ENCODE measurements at regions not wholly inside any gene's neighbourhood (a gene's known extent, or its start where the extent isn't known, plus 50 kb on each side); places are given as distances from the start of the nearest gene placed in this dataset.

- Histone ChIP-seq H3K4me1 (no peaks in the 10 kb centered on the region), H3K27me3 (no peaks in the 10 kb centered on the region), H3K9me3 (no peaks in the 10 kb centered on the region), H3K4me3 (no peak overlapping the region), H3K27ac (no peak overlapping the region), H3K36me3 (no peaks in the 10 kb centered on the region)
- 77 to 83% methylated on average over 4 of the region's 4 CpGs for WGBS, 2 donors
- intact Hi-C loops (cut with DNase I): no loop called here
- no peak for DNase-seq
- TF ChIP-seq CTCF (IDR thresholded peaks at IDR 0.05) (no peak), EP300 (IDR thresholded peaks at IDR 0.05) (no peak), POLR2A (IDR thresholded peaks at IDR 0.05) (no peak), POLR2AphosphoS5 (IDR thresholded peaks at IDR 0.05) (no peak)
Measured at GRCh38 chr6:156449128-156449527, 328.1 kb upstream of the ARID1B start.

- TF ChIP-seq EP300 (IDR thresholded peaks at IDR 0.05) (no peak), CTCF (IDR thresholded peaks at IDR 0.05) (no peak), POLR2A (IDR thresholded peaks at IDR 0.05) (no peak), POLR2AphosphoS5 (IDR thresholded peaks at IDR 0.05) (no peak)
- no peak for DNase-seq
- Histone ChIP-seq H3K4me3 (no peak overlapping the region), H3K27me3 (no peaks in the 10 kb centered on the region), H3K36me3 (no peaks in the 10 kb centered on the region), H3K9me3 (no peaks in the 10 kb centered on the region), H3K27ac (no peak overlapping the region), H3K4me1 (no peaks in the 10 kb centered on the region)
- intact Hi-C loops (cut with DNase I): no loop called here
- 85 to 96% methylated on average over 1 of the region's 1 CpG for WGBS, 2 donors
Measured at GRCh38 chr6:156448579-156448978, 328.6 kb upstream of the ARID1B start.

GRCh38 chr6:156440688-156441087, 336.5 kb upstream of the ARID1B start:
- Histone ChIP-seq H3K27me3 (no peaks in the 10 kb centered on the region), H3K36me3 (no peaks in the 10 kb centered on the region), H3K27ac (no peak overlapping the region), H3K4me3 (no peak overlapping the region), H3K9me3 (no peaks in the 10 kb centered on the region), H3K4me1 (peaks cover 0 to 11% (median 8%) of the 10 kb centered on the region in 4 donors)
- 93 to 94% methylated on average over 2 of the region's 2 CpGs for WGBS, 2 donors
- no peak for DNase-seq
- TF ChIP-seq POLR2A (IDR thresholded peaks at IDR 0.05) (no peak), CTCF (IDR thresholded peaks at IDR 0.05) (no peak), POLR2AphosphoS5 (IDR thresholded peaks at IDR 0.05) (no peak), EP300 (IDR thresholded peaks at IDR 0.05) (no peak)
- intact Hi-C loops (cut with DNase I): no loop called here

GRCh38 chr6:156438350-156438923, 338.7 kb upstream of the ARID1B start:
- Histone ChIP-seq H3K4me1 (peaks cover 0 to 11% (median 8%) of the 10 kb centered on the region in 4 donors), H3K9me3 (no peaks in the 10 kb centered on the region), H3K27me3 (no peaks in the 10 kb centered on the region), H3K36me3 (no peaks in the 10 kb centered on the region), H3K27ac (no peak overlapping the region), H3K4me3 (no peak overlapping the region)
- TF ChIP-seq EP300 (IDR thresholded peaks at IDR 0.05): no peak
- no peak for TF ChIP-seq CTCF (IDR thresholded peaks at IDR 0.05)
- TF ChIP-seq POLR2AphosphoS5 (IDR thresholded peaks at IDR 0.05): no peak
- TF ChIP-seq POLR2A (IDR thresholded peaks at IDR 0.05): no peak
- intact Hi-C loops (cut with DNase I): no loop called here
- no peak for DNase-seq
- 40 to 62% methylated on average over 10 of the region's 10 CpGs for WGBS, 2 donors

Measured in sigmoid colon (tissue), 6 donors.